SK-N-SH (cell line): ENCODE measurements at regions not wholly inside any gene's neighbourhood (a gene's known extent, or its start where the extent isn't known, plus 50 kb on each side); places are given as distances from the start of the nearest gene placed in this dataset.

ENCODE experiments used
- CTCF ChIA-PET: fragments of 300-600, 350-600 bp; formaldehyde crosslinking; extraction: SDS; loops from one replicate; lab custom pipeline; 2021; lab: Yijun Ruan, JAX
- POLR2A ChIA-PET: fragments of 350-600 bp; sonication (Branson Sonifier 250); formaldehyde crosslinking; extraction: SDS; loops from one replicate; lab custom pipeline; 2020; ENCODE audit warnings: antibody characterized with exemption, inconsistent platforms; lab: Yijun Ruan, JAX
- DNase-seq: peaks from one replicate; pipeline ENCODE4 v3.0.0; 2012
- H2AFZ ChIP-seq: fragments of 200-600 bp; sonication (generic); 2 replicates; pipeline ENCODE4 v1.8.1; 2016; ENCODE audit warnings: antibody characterized with exemption, mild to moderate bottlenecking, low read depth
- H3F3A ChIP-seq: fragments of 200-600 bp; sonication (generic); replicated peaks from 2 replicates; pipeline ENCODE3; 2016; ENCODE audit warnings: antibody characterized with exemption, mild to moderate bottlenecking; ENCODE audit not compliant: insufficient read depth
- H3K27ac ChIP-seq, 2 experiments: fragments of 200-500 bp in 1 of 2; fragments of 200-600 bp in 1 of 2; sonication (Bioruptor generic) in 1 of 2; sonication (generic), shearing (Covaris generic) in 1 of 2; 2 replicates each; pipeline versions ENCODE4 v1.5.1 to v1.6.1; 2014 to 2016; ENCODE audit warnings: low read depth in 2 of 2, inconsistent platforms in 1 of 2, low read length in 1 of 2, mild to moderate bottlenecking in 1 of 2, mixed read lengths in 1 of 2
- H3K27me3 ChIP-seq: fragments of 200-600 bp; sonication (generic), shearing (Covaris generic); 2 replicates; pipeline ENCODE4 v1.6.1; 2016; ENCODE audit warnings: mixed run types; ENCODE audit not compliant: insufficient read depth
- H3K36me3 ChIP-seq, 2 experiments: fragments of 200-500 bp in 1 of 2; fragments of 200-600 bp in 1 of 2; sonication (Bioruptor generic) in 1 of 2; sonication (generic) in 1 of 2; replicated peaks in 1 of 2; 2 replicates each; pipeline versions ENCODE3 to v1.5.1; 2014 to 2016; ENCODE audit warnings: low read length in 1 of 2, mild to moderate bottlenecking in 1 of 2; ENCODE audit not compliant: insufficient read depth in 2 of 2, control insufficient read depth in 1 of 2
- H3K4me1 ChIP-seq, 2 experiments: fragments of 200-500 bp in 1 of 2; fragments of 200-600 bp in 1 of 2; sonication (Bioruptor generic) in 1 of 2; sonication (generic), shearing (Covaris generic) in 1 of 2; 2 replicates each; pipeline versions ENCODE4 v1.5.1 to v1.6.1; 2014 to 2016; ENCODE audit warnings: low read depth in 1 of 2, low read length in 1 of 2, mixed run types in 1 of 2; ENCODE audit not compliant: insufficient read depth in 2 of 2, control insufficient read depth in 1 of 2
- H3K4me2 ChIP-seq: fragments of 200-600 bp; sonication (generic), shearing (Covaris generic); 2 replicates; pipeline ENCODE4 v1.6.1; 2017; ENCODE audit warnings: mixed run types
- H3K4me3 ChIP-seq, 2 experiments: fragments of 200-500 bp in 1 of 2; fragments of 200-600 bp in 1 of 2; sonication (Bioruptor generic) in 1 of 2; sonication (generic), shearing (Covaris generic) in 1 of 2; 2 replicates each; pipeline versions ENCODE4 v1.5.1 to v1.8.1; 2014 to 2016; ENCODE audit warnings: low read depth in 2 of 2, inconsistent platforms in 1 of 2, low read length in 1 of 2, mild to moderate bottlenecking in 1 of 2, mixed read lengths in 1 of 2, moderate library complexity in 1 of 2
- H3K79me2 ChIP-seq: fragments of 200-600 bp; sonication (generic); 2 replicates; pipeline ENCODE4 v1.8.1; 2017; ENCODE audit warnings: mild to moderate bottlenecking; ENCODE audit not compliant: insufficient read depth
- H3K9ac ChIP-seq: fragments of 200-600 bp; sonication (generic); 2 replicates; pipeline ENCODE4 v1.6.1; 2017; ENCODE audit warnings: mixed run types
- H3K9me2 ChIP-seq: fragments of 200-600 bp; sonication (generic); 2 replicates; pipeline ENCODE4 v1.6.1; 2017; ENCODE audit warnings: mixed run types
- H3K9me3 ChIP-seq: fragments of 200-600 bp; sonication (generic); 2 replicates; pipeline ENCODE4 v1.6.1; 2017; ENCODE audit warnings: mixed run types, mild to moderate bottlenecking, moderate library complexity
- H4K20me1 ChIP-seq: fragments of 200-600 bp; sonication (generic); 2 replicates; pipeline ENCODE4 v1.6.1; 2017; ENCODE audit warnings: mild to moderate bottlenecking, mixed run types; ENCODE audit not compliant: insufficient read depth
- CHD2 ChIP-seq: fragments of 150-350 bp; IDR thresholded peaks from 2 replicates; pipeline ENCODE4 v1.6.1; 2018; ENCODE audit warnings: low read length; ENCODE audit not compliant: partially characterized antibody
- CTCF ChIP-seq: fragments of 200-600 bp; sonication (generic); IDR thresholded peaks from 2 replicates; pipeline ENCODE4 v1.6.1; 2017; ENCODE audit warnings: antibody characterized with exemption, mild to moderate bottlenecking, moderate library complexity
- ELF1 ChIP-seq: IDR thresholded peaks from 2 replicates; pipeline ENCODE4 v1.4.0; 2012
- FOXJ3 ChIP-seq: sonication (generic); formaldehyde crosslinking; IDR thresholded peaks from 2 replicates; pipeline ENCODE4 v1.5.1; 2020; ENCODE audit warnings: mild to moderate bottlenecking, missing genetic modification reagents
- FOXM1 ChIP-seq: IDR thresholded peaks from 2 replicates; pipeline ENCODE4 v1.4.0; 2012; ENCODE audit warnings: low read depth, mild to moderate bottlenecking
- GABPA ChIP-seq: IDR thresholded peaks from 2 replicates; pipeline ENCODE4 v1.4.0; 2012; ENCODE audit warnings: low read depth, mild to moderate bottlenecking
- JUND ChIP-seq: IDR thresholded peaks from 2 replicates; pipeline ENCODE4 v1.4.0; 2012
- MEF2A ChIP-seq: IDR thresholded peaks from 2 replicates; pipeline ENCODE4 v1.4.0; 2012; ENCODE audit warnings: low read depth, borderline replicate concordance
- MXI1 ChIP-seq: IDR thresholded peaks from 2 replicates; pipeline ENCODE4 v1.6.1; 2012; ENCODE audit warnings: mild to moderate bottlenecking, low read depth, low read length, improper control_type of control experiment
- NFIC ChIP-seq: IDR thresholded peaks from 2 replicates; pipeline ENCODE4 v1.4.0; 2012; ENCODE audit warnings: borderline replicate concordance
- POLR2AphosphoS5 ChIP-seq: IDR thresholded peaks from 2 replicates; pipeline ENCODE4 v1.6.1; 2012; ENCODE audit warnings: low read depth, low read length
- RCOR1 ChIP-seq: fragments of 150-350 bp; IDR thresholded peaks from 2 replicates; pipeline ENCODE4 v1.6.1; 2017; ENCODE audit warnings: antibody characterized with exemption, low read length
- RFX5 ChIP-seq: IDR thresholded peaks from 2 replicates; pipeline ENCODE4 v1.6.1; 2012; ENCODE audit warnings: mild to moderate bottlenecking, improper control_type of control experiment, low read length
- RXRA ChIP-seq: IDR thresholded peaks from 2 replicates; pipeline ENCODE4 v1.4.0; 2012; ENCODE audit warnings: low read depth, mild to moderate bottlenecking, borderline replicate concordance
- TAF1 ChIP-seq: IDR thresholded peaks from 2 replicates; pipeline ENCODE4 v1.6.1; 2012; ENCODE audit warnings: low read depth, mild to moderate bottlenecking, low read length, moderate library complexity, borderline replicate concordance
- TEAD4 ChIP-seq: IDR thresholded peaks from 2 replicates; pipeline ENCODE4 v1.4.0; 2012; ENCODE audit warnings: mild to moderate bottlenecking, borderline replicate concordance; ENCODE audit not compliant: insufficient read depth
- YY1 ChIP-seq: IDR thresholded peaks from 2 replicates; pipeline ENCODE4 v1.4.0; 2012; ENCODE audit warnings: low read depth, mild to moderate bottlenecking
- WGBS: methylation state at CpG from one replicate; pipeline ENCODE4 v1.1.6; 2017; ENCODE audit warnings: low lambda C conversion rate; 5-methylcytosine and 5-hydroxymethylcytosine counted together
- TF ChIP-seq, protein P1 (sequence below): IDR thresholded peaks from 2 replicates; pipeline ENCODE4; 2012
- TF ChIP-seq, protein P2 (sequence below): IDR thresholded peaks from 2 replicates; pipeline ENCODE4 v1.4.0; 2012; ENCODE audit warnings: low read depth, borderline replicate concordance

DNA sequence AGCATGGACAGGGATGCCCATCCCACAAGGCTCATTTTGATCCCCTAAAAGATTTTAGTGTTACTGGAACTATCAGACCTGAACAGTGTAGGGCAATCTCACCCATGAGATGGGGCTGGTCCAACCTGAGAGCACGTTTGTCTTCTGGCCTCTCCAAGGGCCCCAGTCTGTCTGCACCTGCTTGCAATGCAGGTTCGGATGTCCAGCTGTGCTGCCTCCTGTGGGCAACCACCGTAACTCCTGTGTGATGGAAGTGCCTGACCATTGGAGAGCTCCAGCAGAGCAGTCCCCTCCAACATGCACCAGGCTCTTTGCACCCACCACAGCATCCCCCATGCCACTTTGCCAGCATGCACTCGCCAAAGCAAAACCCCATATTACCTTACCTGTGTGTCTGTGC is 290.1 kb upstream of the KCND2 start:
- Histone ChIP-seq H2AFZ (no peak overlapping the region), H3K9ac (no peak overlapping the region), H4K20me1 (no peaks in the 10 kb centered on the region), H3K4me1 (no peaks in the 10 kb centered on the region), H3K36me3 (peaks cover 0 to 5% of the 10 kb centered on the region in 2 experiments), H3K4me3 (no peak overlapping the region), H3K27me3 (no peaks in the 10 kb centered on the region), H3K9me2 (no peaks in the 10 kb centered on the region), H3K9me3 (no peaks in the 10 kb centered on the region), H3F3A (no peaks in the 10 kb centered on the region), H3K27ac (no peak overlapping the region), H3K79me2 (no peaks in the 10 kb centered on the region), H3K4me2 (no peak overlapping the region)
- POLR2A ChIA-PET = no interaction called here
- DNase-seq = no peak
- no peak for TF ChIP-seq FOXM1
- CTCF ChIA-PET = no interaction called here
- WGBS = 0% methylated on average over 4 of the region's 4 CpGs

DNA sequence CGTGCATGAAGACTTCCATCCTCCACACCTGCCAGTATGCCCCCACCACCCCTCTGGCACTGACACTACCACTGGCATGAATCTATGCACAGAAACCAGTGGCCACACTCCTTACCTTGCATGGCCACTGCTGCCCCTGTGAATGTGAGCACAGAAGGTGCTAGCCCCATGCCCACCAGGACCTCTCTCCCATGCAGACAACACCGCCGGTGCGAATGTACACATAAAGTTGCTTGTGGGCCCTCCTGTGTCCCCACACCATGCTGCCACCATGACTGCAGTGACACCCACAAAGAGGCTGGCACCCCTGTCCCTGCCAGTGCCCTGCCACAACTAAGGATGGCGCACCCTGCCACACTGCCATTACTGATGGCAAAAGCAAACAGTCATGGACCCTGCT is 289.5 kb upstream of the KCND2 start:
- no peak for DNase-seq
- no peaks in the 10 kb centered on the region for H3K4me1 ChIP-seq
- peaks cover 0 to 5% of the 10 kb centered on the region in 2 experiments for H3K36me3 ChIP-seq
- H3K9me2 ChIP-seq = no peaks in the 10 kb centered on the region
- TF ChIP-seq, protein P1, sequence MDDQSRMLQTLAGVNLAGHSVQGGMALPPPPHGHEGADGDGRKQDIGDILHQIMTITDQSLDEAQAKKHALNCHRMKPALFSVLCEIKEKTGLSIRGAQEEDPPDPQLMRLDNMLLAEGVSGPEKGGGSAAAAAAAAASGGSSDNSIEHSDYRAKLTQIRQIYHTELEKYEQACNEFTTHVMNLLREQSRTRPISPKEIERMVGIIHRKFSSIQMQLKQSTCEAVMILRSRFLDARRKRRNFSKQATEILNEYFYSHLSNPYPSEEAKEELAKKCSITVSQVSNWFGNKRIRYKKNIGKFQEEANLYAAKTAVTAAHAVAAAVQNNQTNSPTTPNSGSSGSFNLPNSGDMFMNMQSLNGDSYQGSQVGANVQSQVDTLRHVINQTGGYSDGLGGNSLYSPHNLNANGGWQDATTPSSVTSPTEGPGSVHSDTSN = no peak
- TF ChIP-seq FOXM1 (no peak), MEF2A (no peak), RCOR1 (no peak), ELF1 (no peak), NFIC (no peak)
- 54% methylated on average over 5 of the region's 5 CpGs for WGBS
- H3K27me3 ChIP-seq = no peaks in the 10 kb centered on the region
- no peak overlapping the region for H3K27ac ChIP-seq
- no peaks in the 10 kb centered on the region for H3K9me3 ChIP-seq
- H2AFZ ChIP-seq = no peak overlapping the region
- no peak overlapping the region for H3K4me2 ChIP-seq
- H3K9ac ChIP-seq = no peak overlapping the region
- ChIA-PET POLR2A (no interaction called here), CTCF (no interaction called here)
- H3F3A ChIP-seq = no peaks in the 10 kb centered on the region
- H3K4me3 ChIP-seq = no peak overlapping the region
- no peaks in the 10 kb centered on the region for H3K79me2 ChIP-seq
- no peaks in the 10 kb centered on the region for H4K20me1 ChIP-seq

DNA sequence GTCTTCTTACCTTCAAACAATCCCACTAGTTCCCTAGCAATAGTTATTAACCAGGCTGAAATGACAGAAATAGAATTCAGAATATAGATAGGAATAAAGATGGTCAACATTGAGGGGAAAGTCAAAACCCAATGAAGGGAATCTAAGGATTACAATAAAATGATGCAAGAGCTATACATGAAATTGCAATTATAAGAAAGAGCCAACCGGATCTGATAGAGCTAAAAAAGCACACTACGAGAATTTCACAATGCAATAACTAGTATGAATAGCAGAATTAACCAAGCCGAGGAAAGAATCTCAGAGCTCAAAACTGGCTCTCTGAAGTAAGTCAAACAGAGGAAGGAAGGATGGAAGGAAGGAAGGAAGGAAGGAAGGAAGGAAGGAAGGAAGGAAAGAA is 288.7 kb upstream of the KCND2 start:
- DNase-seq = no peak
- no peaks in the 10 kb centered on the region for H4K20me1 ChIP-seq
- no peak overlapping the region for H3K9ac ChIP-seq
- H3K9me2 ChIP-seq = no peaks in the 10 kb centered on the region
- WGBS = 13% methylated on average over 3 of the region's 3 CpGs
- H3F3A ChIP-seq = no peaks in the 10 kb centered on the region
- ChIA-PET POLR2A (no interaction called here), CTCF (no interaction called here)
- H3K79me2 ChIP-seq = no peaks in the 10 kb centered on the region
- H3K4me2 ChIP-seq = no peak overlapping the region
- H3K27me3 ChIP-seq = no peaks in the 10 kb centered on the region
- no peak overlapping the region for H3K27ac ChIP-seq
- H3K9me3 ChIP-seq = no peaks in the 10 kb centered on the region
- H3K4me1 ChIP-seq = no peaks in the 10 kb centered on the region
- H3K4me3 ChIP-seq = no peak overlapping the region
- H2AFZ ChIP-seq = no peak overlapping the region
- H3K36me3 ChIP-seq = no peaks in the 10 kb centered on the region
- TF ChIP-seq RCOR1 = no peak
- TF ChIP-seq RFX5 = no peak
- no peak for TF ChIP-seq MXI1
- no peak for TF ChIP-seq FOXJ3 (CRISPR knock-in tag)
- no peak for TF ChIP-seq MEF2A
- TF ChIP-seq, protein P1 = no peak
- TF ChIP-seq POLR2AphosphoS5 = no peak
- no peak for TF ChIP-seq TEAD4
- no peak for TF ChIP-seq CHD2
- TF ChIP-seq NFIC = no peak
- no peak for TF ChIP-seq YY1
- TF ChIP-seq GABPA = no peak
- no peak for TF ChIP-seq RXRA
- no peak for TF ChIP-seq JUND
- no peak for TF ChIP-seq CTCF
- no peak for TF ChIP-seq ELF1
- TF ChIP-seq TAF1 = no peak
- TF ChIP-seq, protein P2, sequence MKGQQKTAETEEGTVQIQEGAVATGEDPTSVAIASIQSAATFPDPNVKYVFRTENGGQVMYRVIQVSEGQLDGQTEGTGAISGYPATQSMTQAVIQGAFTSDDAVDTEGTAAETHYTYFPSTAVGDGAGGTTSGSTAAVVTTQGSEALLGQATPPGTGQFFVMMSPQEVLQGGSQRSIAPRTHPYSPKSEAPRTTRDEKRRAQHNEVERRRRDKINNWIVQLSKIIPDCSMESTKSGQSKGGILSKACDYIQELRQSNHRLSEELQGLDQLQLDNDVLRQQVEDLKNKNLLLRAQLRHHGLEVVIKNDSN = no peak
